Myocyte (in vitro differentiated cells): ENCODE measurements at regions not wholly inside any gene's neighbourhood (a gene's known extent, or its start where the extent isn't known, plus 50 kb on each side); places are given as distances from the start of the nearest gene placed in this dataset.
A peak's percentile ranks its signal among the peaks of the same experiment; 100 is the strongest.
"Not testable (repeated sequence)": the region's sequence is repeated elsewhere in the genome, so short reads cannot be mapped to it uniquely, and the experiment has no call there.

ENCODE experiments used
- DNase-seq: peaks from one replicate; pipeline ENCODE4 v3.0.0-alpha.2; 2012; ENCODE audit warnings: low read depth

DNA sequence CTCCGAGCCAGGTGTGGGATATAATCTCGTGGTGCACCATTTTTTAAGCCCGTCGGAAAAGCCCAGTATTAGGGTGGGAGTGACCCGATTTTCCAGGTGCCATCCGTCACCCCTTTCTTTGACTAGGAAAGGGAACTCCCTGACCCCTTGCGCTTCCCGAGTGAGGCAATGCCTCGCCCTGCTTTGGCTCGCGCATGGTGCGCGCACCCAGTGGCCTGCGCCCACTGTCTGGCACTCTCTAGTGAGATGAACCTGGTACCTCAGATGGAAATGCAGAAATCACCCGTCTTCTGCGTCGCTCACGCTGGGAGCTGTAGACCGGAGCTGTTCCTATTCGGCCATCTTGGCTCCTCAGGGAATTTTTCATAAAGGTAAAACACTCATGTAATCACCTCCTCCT, 63.9 kb downstream of the RWDD3 start:
- DNase-seq = not testable (repeated sequence)

- DNase-seq = no peak
Measured at GRCh38 chr1:95301091-95301490, 67.1 kb downstream of the RWDD3 start.

GRCh38 chr1:95301614-95302013, 67.6 kb downstream of the RWDD3 start:
- no peak for DNase-seq

- no peak for DNase-seq
Measured at GRCh38 chr1:95304803-95305202, 70.8 kb downstream of the RWDD3 start.

DNA sequence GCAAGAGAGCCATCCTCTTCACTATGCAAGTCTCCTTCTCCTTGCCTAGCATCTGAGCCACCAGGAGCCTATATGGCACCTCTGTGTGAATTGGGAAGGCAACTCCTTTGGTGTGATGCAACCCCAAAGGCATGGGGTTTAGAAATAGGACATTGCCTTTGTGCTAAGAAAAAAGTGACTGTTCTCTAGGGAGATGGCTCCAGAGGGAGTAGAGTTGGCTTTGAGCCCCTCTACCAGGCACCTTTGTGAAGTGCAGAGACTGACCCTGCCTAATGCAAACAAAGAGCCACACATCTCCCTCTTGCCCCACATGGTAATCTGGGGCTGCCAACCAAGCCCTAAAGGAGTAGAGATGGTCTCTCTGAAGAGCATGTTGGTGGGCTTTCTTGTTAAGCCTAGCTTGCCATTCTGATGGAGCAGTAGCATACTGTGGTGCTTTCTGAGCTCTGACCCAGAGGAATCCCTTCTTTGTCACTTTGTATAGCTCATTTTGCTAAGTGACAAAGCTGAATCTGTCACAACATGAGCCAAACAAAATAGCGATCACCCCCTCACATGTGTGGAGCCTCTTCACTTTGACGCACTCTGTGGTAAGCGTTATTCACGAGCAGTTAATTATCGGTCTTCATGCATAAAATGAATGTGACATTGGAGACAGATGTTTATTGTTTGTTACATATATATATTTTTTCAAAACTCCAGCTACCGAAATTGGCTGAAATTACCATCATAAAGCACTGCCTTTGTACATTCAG, 74.4 kb downstream of the RWDD3 start:
- no peak for DNase-seq

GRCh38 chr1:95309031-95309471, 75.0 kb downstream of the RWDD3 start:
- DNase-seq = peak; percentile 51

GRCh38 chr1:95311014-95311413, 77.0 kb downstream of the RWDD3 start:
- DNase-seq = no peak

DNA sequence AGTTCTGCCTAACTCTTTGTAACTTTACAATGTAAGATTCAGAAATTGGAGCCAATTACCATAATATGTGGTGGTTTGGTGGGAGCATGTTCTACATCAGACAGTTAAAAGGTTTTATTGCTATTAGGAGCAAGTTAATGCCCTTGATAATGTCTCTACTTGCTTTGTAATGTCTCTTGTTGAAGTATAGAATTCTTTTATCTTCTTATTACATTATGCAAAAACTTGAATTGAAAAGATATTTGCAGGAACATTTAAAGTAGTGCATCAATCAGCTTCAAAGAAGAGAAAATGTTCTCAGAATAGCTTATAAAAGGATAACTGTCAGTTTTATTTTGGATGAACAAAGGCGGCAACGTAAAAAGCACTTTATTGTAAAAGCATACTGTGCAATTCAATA, 77.8 kb downstream of the RWDD3 start:
- no peak for DNase-seq

- DNase-seq = no peak
Measured at GRCh38 chr1:95312181-95312580, 78.2 kb downstream of the RWDD3 start.

GRCh38 chr1:95313527-95313926, 79.5 kb downstream of the RWDD3 start:
- DNase-seq = no peak

DNA sequence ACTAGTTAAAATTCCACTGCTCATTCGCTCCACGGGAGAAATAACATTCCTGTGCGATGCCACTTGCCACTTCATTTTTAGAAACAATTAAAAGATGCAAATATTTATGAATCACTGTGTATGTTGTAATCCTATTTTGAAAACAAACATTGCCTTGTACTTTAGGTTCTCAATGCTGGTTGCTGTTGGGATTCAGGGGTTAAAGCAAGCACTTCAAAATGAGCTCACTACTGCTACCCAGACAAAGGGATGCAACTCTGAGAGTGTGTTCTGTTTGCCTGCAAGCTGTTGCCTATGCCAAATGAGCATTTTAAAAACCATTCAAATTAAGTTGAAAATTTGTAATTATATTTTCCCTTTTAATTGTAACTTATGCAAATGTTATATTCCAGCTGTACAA, 87.5 kb downstream of the RWDD3 start:
- DNase-seq = no peak

- DNase-seq = no peak
Measured at GRCh38 chr1:95323123-95323522, 89.1 kb downstream of the RWDD3 start.

DNA sequence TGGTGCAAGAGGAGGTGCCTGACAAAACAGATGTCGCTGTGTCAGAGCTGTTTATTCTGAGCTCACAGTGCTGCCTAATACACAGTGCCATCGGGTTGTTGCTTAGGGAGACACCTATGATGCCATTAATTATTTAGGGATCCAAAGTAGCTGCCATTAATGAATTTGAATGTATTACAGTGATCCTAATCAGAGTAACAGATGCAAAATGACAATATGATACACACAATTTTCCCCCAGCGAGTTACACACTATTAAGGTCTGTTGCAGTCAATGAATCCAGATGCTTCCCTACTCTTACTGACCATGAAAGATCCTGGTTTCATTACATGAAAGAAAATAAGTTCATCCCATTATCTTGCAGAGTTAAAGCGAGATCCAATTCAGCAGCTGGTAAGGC, 91.3 kb downstream of the RWDD3 start:
- no peak for DNase-seq

DNA sequence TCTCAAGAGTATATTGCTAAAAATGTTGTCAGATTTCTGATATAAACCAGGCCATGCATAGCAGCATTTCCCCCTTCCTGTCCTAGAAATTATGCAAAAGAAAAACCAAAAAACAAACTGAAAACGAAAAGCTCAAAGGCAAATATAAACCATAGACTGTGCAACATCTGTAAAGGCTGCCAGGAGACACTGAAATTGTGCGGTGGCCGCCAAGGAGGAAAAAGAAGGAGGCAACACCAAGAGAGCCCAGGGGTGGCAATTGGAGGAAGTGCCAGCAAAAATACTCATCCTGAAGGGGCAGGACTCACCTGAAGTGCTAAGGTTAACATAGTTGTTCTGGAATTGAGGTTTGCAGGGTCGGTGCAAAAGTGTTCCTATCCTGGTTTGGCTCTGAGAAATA, 92.0 kb downstream of the RWDD3 start:
- no peak for DNase-seq

DNA sequence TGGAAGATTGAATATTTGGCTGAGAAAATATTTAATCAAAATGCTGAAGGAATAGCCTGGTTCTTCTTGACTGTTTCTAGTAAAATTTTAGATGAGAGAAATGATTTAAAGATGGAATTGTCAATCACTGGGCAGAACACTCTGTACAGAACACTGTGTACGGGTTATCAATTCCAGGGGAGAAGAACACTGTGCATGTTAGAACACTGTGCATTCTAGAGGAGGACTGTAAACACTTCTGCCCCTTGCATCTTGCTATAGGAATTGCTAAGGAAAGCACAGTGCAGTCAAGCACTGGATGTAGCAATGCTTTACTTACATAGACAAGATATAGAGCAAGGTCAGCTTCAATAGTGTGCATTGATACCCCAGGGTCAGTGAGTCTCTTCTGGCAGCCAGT, 98.7 kb downstream of the RWDD3 start:
- DNase-seq = no peak

DNA sequence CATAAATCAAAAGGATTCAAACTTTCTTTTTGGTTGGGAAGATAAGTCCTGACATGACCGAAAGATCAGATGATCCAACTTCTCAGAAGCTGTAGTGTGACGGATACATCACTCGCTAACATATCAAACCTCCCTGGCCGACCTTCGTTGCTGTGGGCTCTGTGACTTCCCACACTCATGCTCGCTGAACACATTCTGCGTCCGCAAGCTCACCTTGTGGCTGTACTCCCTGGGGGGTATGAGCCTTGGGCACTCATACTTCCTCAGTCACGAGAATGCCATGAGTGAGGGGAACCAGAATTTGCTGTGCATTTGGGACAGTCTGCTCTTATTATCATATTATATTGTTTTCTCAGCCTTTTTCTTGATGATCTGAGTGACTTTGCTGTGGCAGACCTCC, 105.4 kb downstream of the RWDD3 start:
- no peak for DNase-seq

DNA sequence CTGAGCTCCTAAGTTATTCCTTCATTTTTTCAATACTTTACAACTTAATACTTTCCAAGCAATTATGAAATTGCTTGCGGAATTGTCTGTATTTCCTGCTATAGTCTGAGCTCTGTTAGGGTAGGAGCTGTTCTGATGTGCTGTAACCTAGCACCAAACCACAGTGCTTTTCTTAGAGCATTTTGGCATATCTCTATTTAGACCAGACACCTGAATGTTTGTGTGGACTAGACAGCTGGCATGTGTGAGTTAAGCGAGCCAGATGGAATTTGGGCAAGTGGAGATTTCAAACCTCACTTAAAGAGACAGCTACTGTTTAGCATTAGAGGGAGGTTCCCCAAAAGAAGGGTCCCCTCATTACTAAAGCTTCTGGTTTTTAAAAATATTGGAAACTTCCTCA, 106.1 kb downstream of the RWDD3 start:
- peak; percentile 88 for DNase-seq

DNA sequence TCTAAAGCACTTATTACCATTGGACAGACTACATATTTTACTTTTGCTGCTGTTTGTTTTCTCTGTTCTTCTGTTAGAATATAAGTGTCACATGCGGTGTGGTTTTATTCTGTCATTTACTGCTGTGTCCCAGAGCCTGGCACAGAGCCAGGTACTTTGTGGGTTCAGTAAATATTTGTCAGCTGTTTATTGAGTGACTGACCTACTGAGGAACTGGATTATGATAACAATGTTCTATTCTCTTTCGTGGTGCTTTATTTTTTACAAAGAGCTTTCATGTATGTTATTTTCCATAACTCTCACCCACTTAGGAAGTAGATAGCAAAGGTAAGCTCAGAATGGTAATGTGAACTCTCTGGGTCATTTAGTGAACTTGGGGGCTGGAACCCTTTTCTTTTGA, 118.8 kb downstream of the RWDD3 start:
- peak; percentile 75 for DNase-seq

DNA sequence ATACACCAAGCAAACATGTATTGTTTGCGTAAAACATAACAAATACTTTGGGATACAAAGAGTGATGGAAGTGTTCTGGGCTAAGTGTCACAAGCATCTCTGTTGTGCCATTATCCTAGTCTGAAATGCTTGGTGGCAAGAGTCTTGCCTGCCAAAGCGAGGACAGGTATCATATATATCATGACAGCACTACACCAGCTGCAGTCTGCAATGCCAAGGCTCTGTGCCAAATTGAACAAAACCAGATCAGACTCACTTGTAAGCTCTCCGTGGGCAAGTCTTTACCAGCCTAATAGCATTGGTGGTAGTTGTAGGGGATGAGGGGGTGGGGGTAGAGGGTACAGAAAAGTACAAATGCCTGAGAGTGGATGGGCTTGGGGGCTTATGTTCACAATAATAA, 119.2 kb downstream of the RWDD3 start:
- peak; percentile 49 for DNase-seq

DNA sequence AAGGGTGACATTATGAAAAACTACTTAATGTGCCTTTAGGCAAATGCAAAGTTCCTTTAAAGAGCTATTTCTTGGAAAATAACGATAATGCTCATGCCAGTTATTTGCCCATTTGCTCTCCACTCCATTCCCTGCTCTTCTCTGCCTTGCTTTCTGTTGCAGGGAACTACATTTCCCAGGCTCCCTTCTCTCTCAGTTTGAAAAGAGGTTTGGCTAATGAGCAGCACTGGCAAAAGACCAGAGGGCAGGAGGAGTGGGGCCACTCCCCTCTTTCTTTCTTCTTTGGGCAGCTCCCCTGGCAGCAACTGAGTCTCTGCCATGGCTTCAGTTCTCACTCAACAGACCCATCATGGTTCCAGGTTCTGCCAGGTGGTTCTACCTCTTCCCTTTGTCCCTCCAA, 130.5 kb downstream of the RWDD3 start:
- DNase-seq = no peak

GRCh38 chr1:95366498-95366897, 132.5 kb downstream of the RWDD3 start:
- DNase-seq = no peak

GRCh38 chr1:95368178-95368577, 134.2 kb downstream of the RWDD3 start:
- no peak for DNase-seq

- no peak for DNase-seq
Measured at GRCh38 chr1:95369985-95370690, 136.1 kb downstream of the RWDD3 start.
